K562 (cell line): ENCODE measurements at regions not wholly inside any gene's neighbourhood (a gene's known extent, or its start where the extent isn't known, plus 50 kb on each side); places are given as distances from the start of the nearest gene placed in this dataset.

Source experiments
- CHD4 ChIP-seq: fragments of 200-600 bp; sonication (generic); IDR thresholded peaks from 3 replicates; pipeline ENCODE4 v1.6.1; 2012; ENCODE audit warnings: low read depth, mild to moderate bottlenecking, mixed read lengths, low read length, inconsistent platforms; ENCODE audit not compliant: insufficient read depth, insufficient replicate concordance, poor library complexity, severe bottlenecking
- CTCF ChIP-seq, 3 experiments: IDR thresholded peaks in 2 of 3; conservative IDR thresholded peaks in 1 of 3; 2 replicates each; pipeline ENCODE4 v1.5.1; 2011 to 2012; ENCODE audit warnings: low read length in 3 of 3, mild to moderate bottlenecking in 3 of 3, control low read depth in 2 of 3, improper control_type of control experiment in 1 of 3, inconsistent platforms in 1 of 3, low read depth in 1 of 3, mixed read lengths in 1 of 3, moderate library complexity in 1 of 3; ENCODE audit not compliant: insufficient read depth in 2 of 3
- FOXJ2 ChIP-seq: fragments of 200-800 bp; sonication (Bioruptor generic); IDR thresholded peaks from 2 replicates; pipeline ENCODE4 v1.6.1; 2016; ENCODE audit warnings: missing genetic modification characterization, missing compliant biosample characterization
- HNRNPLL ChIP-seq: fragments of 200-400 bp; formaldehyde crosslinking; IDR thresholded peaks from 2 replicates; pipeline ENCODE4 v1.6.1; 2017; ENCODE audit warnings: low read length, low read depth, mild to moderate bottlenecking; ENCODE audit not compliant: poor library complexity, severe bottlenecking
- MAFG ChIP-seq: fragments of 450-650 bp; conservative IDR thresholded peaks from 2 replicates; pipeline ENCODE4 v1.6.1; 2016; ENCODE audit warnings: missing genetic modification characterization, missing compliant biosample characterization
- MAX ChIP-seq: sonication (generic); formaldehyde crosslinking; IDR thresholded peaks from 2 replicates; pipeline ENCODE4 v1.9.0; 2022; ENCODE audit warnings: mild to moderate bottlenecking, missing genetic modification reagents
- MXI1 ChIP-seq: IDR thresholded peaks from 2 replicates; pipeline ENCODE4 v1.6.1; 2011; ENCODE audit warnings: low read depth, mild to moderate bottlenecking, improper control_type of control experiment, low read length
- NFIC ChIP-seq: fragments of 450-650 bp; IDR thresholded peaks from 2 replicates; pipeline ENCODE4 v1.6.1; 2017; ENCODE audit warnings: mild to moderate bottlenecking, inconsistent platforms
- RERE ChIP-seq: sonication (generic); formaldehyde crosslinking; IDR thresholded peaks from 2 replicates; pipeline ENCODE4 v1.8.0; 2023; ENCODE audit warnings: missing genetic modification reagents, mild to moderate bottlenecking, borderline replicate concordance
- TCF7L2 ChIP-seq: fragments of 150-350 bp; IDR thresholded peaks from 2 replicates; pipeline ENCODE4 v1.6.1; 2016; ENCODE audit warnings: low read depth, mild to moderate bottlenecking, low read length, moderate library complexity
- U2AF1 ChIP-seq: fragments of 200-400 bp; formaldehyde crosslinking; optimal IDR thresholded peaks from 2 replicates; pipeline ENCODE3; 2017; ENCODE audit warnings: mild to moderate bottlenecking, low read depth, low read length, moderate library complexity
- ZBTB26 ChIP-seq: fragments of 450-650 bp; formaldehyde crosslinking; IDR thresholded peaks from 2 replicates; pipeline ENCODE4 v1.4.0; 2022; ENCODE audit warnings: missing genetic modification characterization
- ZNF121 ChIP-seq: sonication (generic); formaldehyde crosslinking; conservative IDR thresholded peaks from 2 replicates; pipeline ENCODE4 v1.8.0; 2022; ENCODE audit warnings: missing genetic modification reagents
- ZNF146 ChIP-seq: IDR thresholded peaks from one replicate; pipeline ENCODE4 v1.6.1; 2018; ENCODE audit warnings: missing compliant biosample characterization; ENCODE audit not compliant: unreplicated experiment

GRCh38 chr2:125554956-125555355 lies 1101.0 kb upstream of the GYPC start:
- no peak for TF ChIP-seq MXI1
- TF ChIP-seq HNRNPLL = no peak
- no peak for TF ChIP-seq MAFG (tag)
- no peak for TF ChIP-seq CHD4
- no peak for TF ChIP-seq CTCF (IDR thresholded peaks at IDR 0.05 in 2 of 3, conservative IDR thresholded peaks at IDR 0.05 in 1 of 3; ENCODE audit: insufficient read depth in 2 of 3, low read depth in 1 of 3, low read length in 3 of 3)
- TF ChIP-seq MAX (CRISPR knock-in tag) = no peak
- no peak for TF ChIP-seq NFIC
- no peak for TF ChIP-seq U2AF1
- no peak for TF ChIP-seq FOXJ2 (tag)
- TF ChIP-seq ZNF146 (CRISPR knock-in tag) = no peak
- no peak for TF ChIP-seq RERE (CRISPR knock-in tag)
- TF ChIP-seq TCF7L2 = no peak
- TF ChIP-seq ZNF121 (CRISPR knock-in tag) = no peak
- no peak for TF ChIP-seq ZBTB26 (CRISPR knock-in tag)
